AG20443 (cell line): ENCODE measurements at regions not wholly inside any gene's neighbourhood (a gene's known extent, or its start where the extent isn't known, plus 50 kb on each side); places are given as distances from the start of the nearest gene placed in this dataset.

Experiments
- DNase-seq: peaks from one replicate; pipeline ENCODE4 v3.0.0; 2012; ENCODE audit warnings: low spot score, mixed read lengths

DNA sequence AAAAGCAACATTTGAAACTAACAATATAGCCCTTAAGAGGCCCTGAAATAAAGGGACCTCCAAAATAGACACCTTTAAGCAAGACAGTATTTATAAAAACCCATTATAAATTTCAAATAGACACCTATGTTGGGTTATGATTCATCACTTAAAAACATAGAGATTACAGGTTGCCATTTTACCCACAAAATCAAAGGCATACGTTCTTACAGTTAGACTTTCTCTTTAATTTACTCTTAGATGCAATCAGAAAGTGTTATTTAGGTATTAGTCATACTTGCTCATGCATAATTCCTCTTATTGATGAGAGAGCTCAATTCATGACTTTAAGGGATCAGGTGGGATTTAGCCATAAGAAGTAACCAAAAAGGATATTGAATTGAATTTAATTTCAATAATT, 51.5 kb upstream of the TMEM200A start:
- DNase-seq, result no peak

- no peak for DNase-seq
Observed at GRCh38 chr6:130313206-130313605, 52.6 kb upstream of the TMEM200A start.

GRCh38 chr6:130309028-130309427, 56.8 kb upstream of the TMEM200A start:
- no peak for DNase-seq

DNA sequence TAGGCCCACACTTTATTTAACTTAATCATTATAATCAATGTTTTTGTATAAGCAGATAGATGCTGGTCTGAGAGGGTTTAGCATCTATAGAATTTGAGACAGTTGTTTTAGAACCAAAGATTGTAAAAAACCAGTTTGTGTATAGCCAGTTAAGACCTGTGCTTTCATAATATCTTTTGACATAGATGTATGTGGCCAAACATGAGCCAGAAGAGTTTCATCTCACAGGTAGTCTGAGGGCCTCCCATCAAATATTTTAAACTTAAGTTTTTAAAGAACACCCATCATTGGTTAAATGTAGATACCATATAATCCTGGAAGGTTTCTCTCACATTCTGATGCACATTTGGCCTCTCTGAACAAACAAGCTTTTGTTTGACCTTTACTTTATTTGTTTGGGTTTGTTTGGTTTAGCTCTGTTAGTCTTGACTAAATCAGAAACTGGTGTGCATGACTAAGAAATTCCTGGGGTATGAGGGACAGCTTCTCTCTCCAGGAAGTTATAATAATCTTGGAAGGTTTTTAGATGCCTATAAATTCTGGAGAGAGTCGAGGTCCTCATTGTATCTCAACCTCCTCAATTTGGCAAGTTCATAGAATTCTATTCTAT, 58.0 kb upstream of the TMEM200A start:
- DNase-seq, result peak; percentile 51

- DNase-seq, result no peak
Observed at GRCh38 chr6:130306377-130306776, 59.4 kb upstream of the TMEM200A start.

GRCh38 chr6:130303431-130303830, 62.4 kb upstream of the TMEM200A start:
- peak; percentile 49 for DNase-seq

DNA sequence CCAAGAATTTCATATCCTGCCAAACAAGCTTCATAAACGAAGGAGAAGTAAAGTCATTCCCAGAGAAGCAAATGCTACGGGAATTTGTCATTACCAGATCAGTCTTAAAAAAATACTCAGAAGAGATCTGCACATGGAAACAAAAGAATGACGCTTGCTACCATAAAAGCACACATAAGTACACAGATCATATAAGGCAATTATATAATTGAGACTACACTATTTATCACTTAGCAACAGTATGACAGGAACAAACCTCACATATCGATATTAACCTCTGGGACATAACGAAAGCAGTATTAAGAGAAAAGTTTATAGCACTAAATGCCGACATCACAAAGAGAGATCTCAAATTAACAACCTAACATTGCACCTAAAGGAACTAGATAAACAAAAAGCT, 67.6 kb upstream of the TMEM200A start:
- DNase-seq, result no peak

DNA sequence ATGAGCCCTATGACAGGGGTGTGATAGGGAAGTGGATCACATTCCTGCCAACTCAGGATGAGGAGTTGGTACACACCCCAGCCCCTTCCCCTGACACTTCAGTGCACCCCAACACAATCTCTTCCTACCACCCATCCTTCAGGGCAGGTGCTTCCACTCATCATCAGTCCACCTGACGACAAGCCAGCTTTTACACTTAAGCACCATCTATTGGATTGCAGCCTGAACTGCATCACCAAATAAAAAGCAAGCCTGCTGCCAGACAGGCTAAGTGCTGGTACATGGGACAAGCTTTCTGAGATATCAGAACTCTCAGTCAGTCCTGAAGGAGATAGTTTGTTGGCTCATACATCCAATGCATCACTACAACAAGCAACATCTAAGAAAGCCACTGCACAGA, 69.0 kb upstream of the TMEM200A start:
- no peak for DNase-seq

GRCh38 chr6:130293800-130294199, 71.0 kb upstream of the SAMD3 start:
- peak; percentile 79 for DNase-seq

DNA sequence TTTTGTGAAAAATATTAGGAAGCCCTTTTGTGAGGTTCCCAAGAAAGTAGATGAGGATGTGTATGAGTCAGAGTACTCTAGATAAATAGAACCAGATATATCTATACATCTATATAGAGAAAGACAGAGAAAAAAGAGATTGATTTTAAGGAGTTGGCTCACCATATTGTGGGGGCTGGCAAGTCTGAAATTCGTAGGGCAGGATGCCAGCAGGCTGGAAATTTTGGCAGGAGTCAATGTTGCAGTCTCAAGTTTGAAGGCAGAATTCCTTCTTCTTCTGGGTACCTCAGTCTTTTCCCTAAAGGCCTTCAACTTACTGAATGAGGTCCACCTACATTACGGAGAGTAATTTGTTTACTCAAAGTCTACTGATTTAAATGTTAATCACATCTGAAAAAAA, 65.3 kb upstream of the SAMD3 start:
- no peak for DNase-seq

DNA sequence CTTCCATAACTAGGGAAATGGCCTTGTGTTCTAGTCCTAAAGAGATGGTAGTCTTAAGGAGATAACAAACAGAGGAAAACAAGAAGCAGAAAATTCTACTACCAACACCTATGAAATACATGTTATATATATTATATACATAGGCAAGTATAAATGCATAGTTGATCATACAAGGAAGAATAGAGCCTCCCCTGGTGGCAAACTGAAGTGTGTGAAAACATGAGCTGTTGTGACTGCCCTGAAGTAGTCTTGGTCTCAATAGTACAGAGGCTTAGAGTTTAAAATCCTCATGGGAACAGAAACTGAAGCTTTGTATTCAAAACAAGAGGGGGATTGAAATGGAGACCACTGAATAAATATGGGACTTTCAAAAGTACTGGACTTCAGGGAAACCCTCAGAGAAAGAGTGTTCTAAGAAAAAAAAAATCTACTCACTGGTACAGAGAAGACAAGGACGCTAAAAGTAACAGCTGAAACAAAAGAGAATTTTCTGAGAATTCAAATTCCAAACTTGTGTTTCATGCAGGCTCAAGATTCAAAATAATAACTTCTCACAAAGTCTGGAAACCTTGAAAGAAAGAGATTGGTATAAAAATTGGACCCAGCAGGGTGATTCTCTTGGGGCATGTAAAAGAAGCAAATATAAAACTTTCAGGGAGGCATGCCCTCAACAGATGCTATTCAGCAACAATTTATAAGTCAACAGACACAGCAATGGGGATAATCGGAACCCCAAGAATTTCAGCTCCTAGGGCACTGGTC, 59.7 kb upstream of the SAMD3 start:
- peak; percentile 41 for DNase-seq

DNA sequence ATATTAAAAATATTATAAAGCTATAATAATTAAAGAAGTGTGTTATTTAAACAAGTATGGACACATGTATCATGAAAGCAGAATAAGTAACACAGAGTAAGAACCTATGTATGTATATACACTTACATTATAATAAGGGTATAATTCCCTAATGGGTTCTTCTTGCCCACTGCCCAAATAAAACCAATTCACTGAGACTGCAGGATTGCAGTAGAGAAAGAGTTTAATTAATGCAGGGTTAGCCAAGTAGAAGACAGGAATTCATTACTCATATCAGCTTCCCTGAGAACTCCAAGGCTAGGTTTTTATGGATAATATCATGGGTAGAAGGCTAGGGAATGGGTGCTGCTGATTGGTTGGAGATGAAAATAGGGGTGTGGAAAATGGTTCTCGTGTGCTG, 53.8 kb upstream of the SAMD3 start:
- no peak for DNase-seq

GRCh38 chr6:130274007-130274406, 51.3 kb upstream of the SAMD3 start:
- DNase-seq, result no peak
